ENCODE measurements at regions not wholly inside any gene's neighbourhood (a gene's known extent, or its start where the extent isn't known, plus 50 kb on each side); places are given as distances from the start of the nearest gene placed in this dataset.
A peak's percentile ranks its signal among the peaks of the same experiment; 100 is the strongest.
"Not testable (repeated sequence)": the region's sequence is repeated elsewhere in the genome, so short reads cannot be mapped to it uniquely, and the experiment has no call there.

GRCh38 chr7:56449762-56450161 is 333.5 kb upstream of the NUPR2 start:
- intact Hi-C loops (cut with DNase I): no loop called here
- Histone ChIP-seq H3K4me3 (no peak overlapping the region), H3K27ac (replicated peaks in 1 of 4) (no peak overlapping the region), H3K27me3 (peaks cover 0 to 10% (median 0%) of the 10 kb centered on the region in 4 donors), H3K9me3 (peaks cover 0 to 81% (median 69%) of the 10 kb centered on the region in 4 donors), H3K4me1 (no peaks in the 10 kb centered on the region), H3K36me3 (no peaks in the 10 kb centered on the region)
- TF ChIP-seq POLR2A (IDR thresholded peaks at IDR 0.05; ENCODE audit: low read depth) (no peak), POLR2AphosphoS5 (IDR thresholded peaks at IDR 0.05) (no peak), EP300 (IDR thresholded peaks at IDR 0.05) (no peak)
- TF ChIP-seq, protein P1, sequence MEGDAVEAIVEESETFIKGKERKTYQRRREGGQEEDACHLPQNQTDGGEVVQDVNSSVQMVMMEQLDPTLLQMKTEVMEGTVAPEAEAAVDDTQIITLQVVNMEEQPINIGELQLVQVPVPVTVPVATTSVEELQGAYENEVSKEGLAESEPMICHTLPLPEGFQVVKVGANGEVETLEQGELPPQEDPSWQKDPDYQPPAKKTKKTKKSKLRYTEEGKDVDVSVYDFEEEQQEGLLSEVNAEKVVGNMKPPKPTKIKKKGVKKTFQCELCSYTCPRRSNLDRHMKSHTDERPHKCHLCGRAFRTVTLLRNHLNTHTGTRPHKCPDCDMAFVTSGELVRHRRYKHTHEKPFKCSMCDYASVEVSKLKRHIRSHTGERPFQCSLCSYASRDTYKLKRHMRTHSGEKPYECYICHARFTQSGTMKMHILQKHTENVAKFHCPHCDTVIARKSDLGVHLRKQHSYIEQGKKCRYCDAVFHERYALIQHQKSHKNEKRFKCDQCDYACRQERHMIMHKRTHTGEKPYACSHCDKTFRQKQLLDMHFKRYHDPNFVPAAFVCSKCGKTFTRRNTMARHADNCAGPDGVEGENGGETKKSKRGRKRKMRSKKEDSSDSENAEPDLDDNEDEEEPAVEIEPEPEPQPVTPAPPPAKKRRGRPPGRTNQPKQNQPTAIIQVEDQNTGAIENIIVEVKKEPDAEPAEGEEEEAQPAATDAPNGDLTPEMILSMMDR (IDR thresholded peaks at IDR 0.05): no peak
- no peak for DNase-seq (ENCODE audit: extremely low spot score)

- H3K9me3 ChIP-seq: peaks cover 0 to 87% (median 68%) of the 10 kb centered on the region in 4 donors
- WGBS: 20% methylated on average over 12 of the region's 44 CpGs
- H3K36me3 ChIP-seq: no peaks in the 10 kb centered on the region
- peak overlapping the region in 1 of 4 donors; percentile 51 for H3K27ac ChIP-seq (replicated peaks in 1 of 4)
- H3K27me3 ChIP-seq: peaks cover 0 to 10% (median 0%) of the 10 kb centered on the region in 4 donors
- DNase-seq (ENCODE audit: extremely low spot score): no peak
- TF ChIP-seq POLR2AphosphoS5 (IDR thresholded peaks at IDR 0.05) (no peak), EP300 (IDR thresholded peaks at IDR 0.05) (no peak), POLR2A (IDR thresholded peaks at IDR 0.05; ENCODE audit: low read depth) (no peak)
- TF ChIP-seq, protein P1 (IDR thresholded peaks at IDR 0.05): no peak
- H3K4me3 ChIP-seq: peak overlapping the region in 3 of 4 donors; percentile 24 to 44 (median 33)
- no peaks in the 10 kb centered on the region for H3K4me1 ChIP-seq
- intact Hi-C loops (cut with DNase I): no loop called here
Observed at GRCh38 chr7:56447864-56448693, 331.9 kb upstream of the NUPR2 start.

DNA sequence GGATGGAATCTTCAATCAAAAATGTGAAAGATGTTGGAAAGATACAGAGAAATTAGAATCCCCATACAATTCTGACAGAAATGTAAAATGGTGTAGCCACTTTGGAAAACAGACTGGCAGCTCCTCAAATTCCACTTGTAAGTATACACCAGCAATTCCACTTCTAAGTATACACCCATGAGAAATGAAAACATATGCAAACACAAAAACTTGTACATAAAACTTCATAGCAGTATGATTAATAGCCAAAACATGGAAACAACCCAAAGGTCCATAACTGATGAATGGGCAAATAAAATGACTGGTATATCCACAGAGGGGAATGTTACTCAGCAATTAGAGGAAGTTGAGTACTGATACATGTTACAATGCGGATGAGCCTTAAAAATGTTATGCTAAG is 304.3 kb upstream of the NUPR2 start:
- H3K9me3 ChIP-seq; intact Hi-C loops (cut with DNase I); H3K4me1 ChIP-seq; DNase-seq (ENCODE audit: extremely low spot score); H3K27ac ChIP-seq (replicated peaks in 1 of 4); H3K27me3 ChIP-seq; H3K4me3 ChIP-seq; H3K36me3 ChIP-seq: not testable (repeated sequence)
- WGBS: 92% methylated on average over 1 of the region's 1 CpG

- peaks cover 0 to 17% (median 8%) of the 10 kb centered on the region in 4 donors for H3K9me3 ChIP-seq
- 88% methylated on average over 13 of the region's 18 CpGs for WGBS
- no peak for DNase-seq (ENCODE audit: extremely low spot score)
- H3K4me3 ChIP-seq: no peak overlapping the region
- no peaks in the 10 kb centered on the region for H3K27me3 ChIP-seq
- intact Hi-C loops (cut with DNase I): no loop called here
- no peaks in the 10 kb centered on the region for H3K4me1 ChIP-seq
- H3K36me3 ChIP-seq: no peaks in the 10 kb centered on the region
- H3K27ac ChIP-seq (replicated peaks in 1 of 4): no peak overlapping the region
- no peak for TF ChIP-seq EP300 (IDR thresholded peaks at IDR 0.05)
- TF ChIP-seq, protein P1 (IDR thresholded peaks at IDR 0.05): no peak
- no peak for TF ChIP-seq POLR2A (IDR thresholded peaks at IDR 0.05; ENCODE audit: low read depth)
- no peak for TF ChIP-seq POLR2AphosphoS5 (IDR thresholded peaks at IDR 0.05)
Observed at GRCh38 chr7:56375173-56375572, 259.0 kb upstream of the NUPR2 start.

- DNase-seq (ENCODE audit: extremely low spot score); H3K27ac ChIP-seq (replicated peaks in 1 of 4); H3K4me3 ChIP-seq; H3K4me1 ChIP-seq; H3K36me3 ChIP-seq; H3K27me3 ChIP-seq; intact Hi-C loops (cut with DNase I): not testable (repeated sequence)
- 94% methylated on average over 6 of the region's 25 CpGs for WGBS
- peaks cover 0 to 17% (median 8%) of the 10 kb centered on the region in 4 donors for H3K9me3 ChIP-seq
Observed at GRCh38 chr7:56374666-56375065, 258.4 kb upstream of the NUPR2 start.

DNA sequence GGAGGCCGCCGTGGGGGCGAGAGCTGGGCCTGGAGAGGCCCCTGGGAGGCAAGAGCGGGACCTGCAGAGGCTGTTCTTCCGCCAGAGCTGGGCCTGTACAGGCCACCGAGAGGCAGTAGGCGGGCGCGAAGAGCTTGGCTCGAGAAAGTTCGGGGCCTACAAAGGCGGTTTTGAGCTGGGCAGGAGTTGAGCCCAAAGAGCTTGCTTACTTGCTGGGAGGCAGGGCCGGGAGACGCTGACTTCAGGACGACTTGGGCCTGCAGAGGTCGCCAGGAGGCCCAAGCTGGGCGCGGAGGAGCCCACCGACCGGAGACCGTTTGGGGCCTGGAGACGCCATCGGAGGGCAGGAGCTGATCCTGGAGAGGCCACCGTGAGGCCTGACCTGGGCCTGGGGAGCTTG is 257.1 kb upstream of the NUPR2 start:
- H3K36me3 ChIP-seq; H3K27ac ChIP-seq (replicated peaks in 1 of 4); H3K27me3 ChIP-seq; H3K4me3 ChIP-seq; intact Hi-C loops (cut with DNase I); H3K4me1 ChIP-seq: not testable (repeated sequence)
- 94% methylated on average over 17 of the region's 24 CpGs for WGBS
- peak; percentile 94 for DNase-seq (ENCODE audit: extremely low spot score)
- peaks cover 0 to 17% (median 8%) of the 10 kb centered on the region in 4 donors for H3K9me3 ChIP-seq

- H3K27ac ChIP-seq (replicated peaks in 1 of 4); DNase-seq (ENCODE audit: extremely low spot score); H3K4me1 ChIP-seq; H3K27me3 ChIP-seq; intact Hi-C loops (cut with DNase I); H3K4me3 ChIP-seq; H3K36me3 ChIP-seq: not testable (repeated sequence)
- peaks cover 0 to 17% (median 8%) of the 10 kb centered on the region in 4 donors for H3K9me3 ChIP-seq
- WGBS: 91% methylated on average over 21 of the region's 27 CpGs
Observed at GRCh38 chr7:56371792-56372191, 255.6 kb upstream of the NUPR2 start.

DNA sequence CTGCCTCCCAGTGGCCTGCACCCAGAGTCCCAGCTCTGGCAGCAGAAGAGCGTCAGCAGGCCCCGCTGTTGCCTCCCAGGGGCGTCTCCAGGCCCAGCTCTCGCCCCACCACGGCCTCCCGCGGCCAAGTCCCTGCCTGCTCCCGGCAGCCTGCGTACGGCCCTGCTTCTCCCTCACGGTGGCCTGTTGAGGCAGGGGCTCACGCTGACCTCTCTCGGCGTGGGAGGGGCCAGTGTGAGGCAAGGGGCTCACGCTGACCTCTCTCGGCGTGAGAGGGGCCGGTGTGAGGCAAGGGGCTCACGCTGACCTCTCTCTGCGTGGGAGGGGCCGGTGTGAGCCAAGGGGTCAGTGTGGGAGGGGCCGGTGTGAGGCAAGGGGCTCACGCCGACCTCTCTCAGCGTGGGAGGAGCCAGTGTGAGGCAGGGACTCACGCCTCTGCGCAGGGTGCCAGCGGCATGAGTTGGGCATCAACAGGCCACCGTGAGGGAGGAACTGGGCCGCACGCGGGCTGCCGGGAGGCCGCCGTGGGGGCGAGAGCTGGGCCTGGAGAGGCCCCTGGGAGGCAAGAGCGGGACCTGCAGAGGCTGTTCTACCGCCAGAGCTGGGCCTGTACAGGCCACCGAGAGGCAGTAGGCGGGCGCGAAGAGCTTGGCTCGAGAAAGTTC is 254.1 kb upstream of the NUPR2 start:
- DNase-seq (ENCODE audit: extremely low spot score); H3K36me3 ChIP-seq; H3K27ac ChIP-seq (replicated peaks in 1 of 4); H3K27me3 ChIP-seq; H3K4me1 ChIP-seq; H3K4me3 ChIP-seq; intact Hi-C loops (cut with DNase I): not testable (repeated sequence)
- peaks cover 0 to 12% (median 8%) of the 10 kb centered on the region in 4 donors for H3K9me3 ChIP-seq
- no CpG with 5 or more reads among the region's 43 CpGs for WGBS

- H3K4me3 ChIP-seq; H3K27ac ChIP-seq (replicated peaks in 1 of 4); H3K27me3 ChIP-seq; intact Hi-C loops (cut with DNase I); H3K36me3 ChIP-seq; H3K4me1 ChIP-seq; H3K9me3 ChIP-seq; DNase-seq (ENCODE audit: extremely low spot score): not testable (repeated sequence)
- 95% methylated on average over 10 of the region's 19 CpGs for WGBS
Observed at GRCh38 chr7:56367914-56368313, 251.7 kb upstream of the NUPR2 start.

All from esophagus muscularis mucosa (tissue), 4 donors.